GM18499 (cell line): ENCODE measurements at regions not wholly inside any gene's neighbourhood (a gene's known extent, or its start where the extent isn't known, plus 50 kb on each side); places are given as distances from the start of the nearest gene placed in this dataset.

Source experiments
- ATAC-seq: cut with Tn5 transposase; IDR thresholded peaks from one replicate; pipeline ENCODE4 v1.9.1; 2021; ENCODE audit warnings: moderate number of reproducible peaks; ENCODE audit not compliant: insufficient read depth, unreplicated experiment

- no peak for ATAC-seq
Observed at GRCh38 chr21:22250355-22250754, 1252.1 kb downstream of the NCAM2 start.

GRCh38 chr21:22253761-22254160 is 1255.6 kb downstream of the NCAM2 start:
- no peak for ATAC-seq

GRCh38 chr21:22258821-22259220 is 1260.6 kb downstream of the NCAM2 start:
- ATAC-seq, result no peak

GRCh38 chr21:22260274-22260673 is 1262.1 kb downstream of the NCAM2 start:
- ATAC-seq, result no peak

GRCh38 chr21:22263890-22264289 is 1265.7 kb downstream of the NCAM2 start:
- no peak for ATAC-seq

- ATAC-seq, result no peak
Observed at GRCh38 chr21:22277341-22277740, 1279.1 kb downstream of the NCAM2 start.

- no peak for ATAC-seq
Observed at GRCh38 chr21:22278366-22278765, 1280.2 kb downstream of the NCAM2 start.

- no peak for ATAC-seq
Observed at GRCh38 chr21:22280851-22281250, 1282.6 kb downstream of the NCAM2 start.

- no peak for ATAC-seq
Observed at GRCh38 chr21:22288885-22289499, 1290.8 kb downstream of the NCAM2 start.

- ATAC-seq, result no peak
Observed at GRCh38 chr21:22292144-22292543, 1293.9 kb downstream of the NCAM2 start.

- ATAC-seq, result no peak
Observed at GRCh38 chr21:22297575-22297974, 1299.4 kb downstream of the NCAM2 start.

- ATAC-seq, result no peak
Observed at GRCh38 chr21:22311741-22312462, 1313.7 kb downstream of the NCAM2 start.

GRCh38 chr21:22314963-22315362 is 1316.8 kb downstream of the NCAM2 start:
- ATAC-seq, result no peak

GRCh38 chr21:22319435-22319834 is 1321.2 kb downstream of the NCAM2 start:
- ATAC-seq, result no peak

- no peak for ATAC-seq
Observed at GRCh38 chr21:22342889-22343288, 1344.7 kb downstream of the NCAM2 start.

- ATAC-seq, result no peak
Observed at GRCh38 chr21:22343303-22343702, 1345.1 kb downstream of the NCAM2 start.

- no peak for ATAC-seq
Observed at GRCh38 chr21:22343721-22344120, 1345.5 kb downstream of the NCAM2 start.

- ATAC-seq, result no peak
Observed at GRCh38 chr21:22345624-22346023, 1347.4 kb downstream of the NCAM2 start.

- no peak for ATAC-seq
Observed at GRCh38 chr21:22346576-22346975, 1348.4 kb downstream of the NCAM2 start.

GRCh38 chr21:22351076-22351475 is 1352.9 kb downstream of the NCAM2 start:
- ATAC-seq, result no peak

- no peak for ATAC-seq
Observed at GRCh38 chr21:22352088-22352487, 1353.9 kb downstream of the NCAM2 start.

- no peak for ATAC-seq
Observed at GRCh38 chr21:22355949-22356348, 1357.7 kb downstream of the NCAM2 start.
